Left renal cortex interstitium (tissue), 4 donors: ENCODE measurements at regions not wholly inside any gene's neighbourhood (a gene's known extent, or its start where the extent isn't known, plus 50 kb on each side); places are given as distances from the start of the nearest gene placed in this dataset.

Experiments used
- DNase-seq, 4 donors: peaks; one replicate each; pipeline ENCODE4 v3.0.0-alpha.2; 2013; ENCODE audit warnings: low read depth in 4 of 4, low spot score in 2 of 4, missing footprints in 1 of 4

DNA sequence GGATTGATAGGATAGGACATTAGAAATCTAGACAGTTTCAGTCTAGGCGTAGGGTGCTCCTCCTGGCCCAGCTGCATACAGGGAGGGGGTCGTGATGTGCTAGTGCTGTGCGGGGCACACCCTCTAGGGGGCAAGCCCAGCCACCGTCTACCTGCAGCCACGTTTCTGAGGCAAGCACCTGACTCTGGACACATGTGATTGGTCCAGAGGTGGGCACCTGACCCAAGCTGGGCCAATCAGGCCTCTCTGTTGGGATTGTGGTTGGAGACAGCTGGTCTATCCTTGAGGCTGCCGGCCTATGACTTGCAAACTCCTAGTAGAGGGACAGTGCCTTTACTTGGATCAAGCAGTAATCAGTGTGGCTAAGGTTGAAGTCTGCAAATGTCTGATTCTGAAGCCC, 317.1 kb downstream of the BMP7 start:
- DNase-seq, result no peak

DNA sequence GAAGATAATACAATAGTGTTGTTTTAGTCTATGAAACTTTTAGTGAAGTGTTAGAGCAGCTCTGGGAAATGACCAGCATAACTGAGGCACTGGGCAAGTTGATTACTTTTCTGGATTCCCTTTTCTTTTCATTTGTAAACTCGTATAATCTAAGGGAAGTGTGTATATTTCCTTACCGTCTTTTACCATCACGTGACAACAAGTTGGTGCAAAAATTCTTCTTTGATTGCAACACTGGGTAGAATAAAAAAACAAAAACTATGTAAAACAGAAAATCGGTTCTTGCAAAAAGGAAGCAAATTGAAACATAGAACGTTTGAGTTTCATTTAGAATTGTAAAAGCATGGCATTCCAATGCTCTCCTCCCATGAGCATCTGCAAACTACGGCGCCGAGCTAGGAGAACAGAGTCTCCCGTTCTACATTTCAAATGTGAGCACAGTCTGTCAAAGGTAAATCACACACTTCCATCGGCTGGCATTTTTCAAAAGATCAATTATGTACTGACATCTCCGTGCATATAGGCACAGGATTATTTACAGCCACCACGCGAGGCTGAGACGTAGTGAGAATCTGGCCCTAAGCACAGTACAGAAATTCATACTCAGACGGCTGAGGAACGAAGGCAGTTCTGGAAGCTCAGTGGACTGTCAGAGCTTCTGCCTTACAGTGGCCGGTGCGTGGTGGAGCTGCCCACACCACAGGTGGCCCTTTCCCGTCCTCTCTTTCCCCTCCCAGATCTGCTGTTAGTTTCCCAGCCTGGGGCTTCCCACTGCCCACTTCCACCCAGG, 314.0 kb downstream of the BMP7 start:
- DNase-seq, result no peak

- DNase-seq, result no peak
Observed at GRCh38 chr20:56953048-56953586, 313.3 kb downstream of the BMP7 start.

- no peak for DNase-seq
Observed at GRCh38 chr20:56954797-56955196, 311.6 kb downstream of the BMP7 start.

GRCh38 chr20:56955680-56956079, 310.8 kb downstream of the BMP7 start:
- DNase-seq, result no peak

DNA sequence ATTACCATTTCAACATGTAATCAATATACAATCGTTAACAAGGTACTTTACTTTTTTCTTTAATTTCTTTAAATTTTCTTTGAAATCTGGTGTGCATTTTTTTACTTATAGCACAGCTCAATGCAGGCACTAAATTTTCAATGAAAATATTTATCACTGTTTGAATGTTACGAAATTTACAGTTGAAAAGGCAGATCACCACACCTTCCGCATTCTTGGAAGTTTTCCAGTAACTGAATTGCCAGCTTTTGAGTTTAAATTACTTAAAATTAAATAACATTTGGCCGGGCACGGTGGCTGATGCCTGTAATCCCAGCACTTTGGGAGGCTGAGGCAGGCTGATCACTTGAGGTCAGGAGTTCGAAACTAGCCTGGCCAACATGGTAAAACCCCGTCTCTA, 309.9 kb downstream of the BMP7 start:
- no peak for DNase-seq

- peak; percentile 56 to 81 (median 72) for DNase-seq
Observed at GRCh38 chr20:56957737-56958553, 308.5 kb downstream of the BMP7 start.

GRCh38 chr20:56964901-56965300, 301.5 kb downstream of the BMP7 start:
- DNase-seq, result no peak

GRCh38 chr20:56967916-56968315, 298.5 kb downstream of the BMP7 start:
- no peak for DNase-seq

- DNase-seq, result no peak
Observed at GRCh38 chr20:56968376-56969048, 297.9 kb downstream of the BMP7 start.

GRCh38 chr20:56974499-56975250, 291.8 kb downstream of the BMP7 start:
- DNase-seq, result peak in 1 of 4 donors; percentile 56

DNA sequence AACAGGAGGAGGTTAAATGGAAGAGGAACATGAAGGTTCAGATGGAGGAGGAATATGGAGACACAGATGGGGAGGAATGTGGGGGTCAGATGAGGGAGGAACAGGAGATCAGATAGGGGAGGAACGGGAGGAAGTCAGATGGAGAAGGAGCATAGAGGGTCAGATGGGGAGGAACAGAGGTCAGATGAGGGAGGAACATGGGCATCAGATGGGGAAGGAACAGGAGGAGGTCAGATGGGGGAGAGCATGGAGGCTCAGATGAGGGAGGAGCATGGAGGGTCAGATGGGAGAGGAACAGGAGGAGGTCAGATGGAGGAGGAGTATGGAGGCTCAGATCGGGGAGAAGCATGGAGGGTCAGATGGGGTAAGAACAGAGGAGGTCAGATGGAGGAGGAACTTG, 290.6 kb downstream of the BMP7 start:
- DNase-seq, result no peak

- no peak for DNase-seq
Observed at GRCh38 chr20:56976336-56976735, 290.1 kb downstream of the BMP7 start.

DNA sequence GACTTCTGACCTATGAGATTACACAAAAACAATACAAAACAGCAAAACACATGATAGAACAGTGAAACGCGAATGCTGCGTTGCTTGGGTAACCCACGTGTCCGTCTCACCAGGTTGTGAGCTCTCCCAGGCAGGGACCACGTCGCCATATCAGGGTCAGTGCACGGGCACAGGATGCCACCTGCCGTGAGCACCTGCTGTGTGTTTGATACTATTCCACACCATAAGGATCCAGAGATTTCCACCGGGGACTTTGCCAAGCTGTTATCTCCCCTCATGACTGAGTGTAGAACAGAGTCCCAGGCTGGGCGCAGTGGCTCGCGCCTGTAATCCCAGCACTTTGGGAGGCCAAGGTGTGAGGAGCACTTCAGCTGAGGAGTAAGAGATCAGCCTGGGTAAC, 288.0 kb downstream of the BMP7 start:
- no peak for DNase-seq

- DNase-seq, result no peak
Observed at GRCh38 chr20:56979125-56979524, 287.3 kb downstream of the BMP7 start.

DNA sequence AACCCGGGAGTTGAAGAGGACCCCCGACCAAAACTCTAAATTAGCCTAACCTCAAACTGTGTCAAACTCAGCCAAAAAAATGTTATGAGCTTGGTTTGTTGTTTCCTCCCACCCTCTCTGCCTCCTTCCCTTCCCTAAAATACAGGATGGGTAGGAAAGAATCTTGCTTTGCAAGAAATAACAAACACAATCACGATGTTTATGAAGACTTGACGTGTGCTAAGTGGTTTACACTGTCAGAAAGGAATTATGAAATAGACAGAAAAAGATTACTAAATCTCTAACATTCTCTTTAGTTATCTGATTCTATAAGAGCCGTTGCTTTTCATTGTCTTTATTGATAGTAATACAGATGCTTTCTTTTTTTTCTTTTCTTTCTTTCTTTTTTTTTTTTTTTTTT, 285.1 kb downstream of the BMP7 start:
- no peak for DNase-seq

- DNase-seq, result no peak
Observed at GRCh38 chr20:56983813-56984212, 282.6 kb downstream of the BMP7 start.

DNA sequence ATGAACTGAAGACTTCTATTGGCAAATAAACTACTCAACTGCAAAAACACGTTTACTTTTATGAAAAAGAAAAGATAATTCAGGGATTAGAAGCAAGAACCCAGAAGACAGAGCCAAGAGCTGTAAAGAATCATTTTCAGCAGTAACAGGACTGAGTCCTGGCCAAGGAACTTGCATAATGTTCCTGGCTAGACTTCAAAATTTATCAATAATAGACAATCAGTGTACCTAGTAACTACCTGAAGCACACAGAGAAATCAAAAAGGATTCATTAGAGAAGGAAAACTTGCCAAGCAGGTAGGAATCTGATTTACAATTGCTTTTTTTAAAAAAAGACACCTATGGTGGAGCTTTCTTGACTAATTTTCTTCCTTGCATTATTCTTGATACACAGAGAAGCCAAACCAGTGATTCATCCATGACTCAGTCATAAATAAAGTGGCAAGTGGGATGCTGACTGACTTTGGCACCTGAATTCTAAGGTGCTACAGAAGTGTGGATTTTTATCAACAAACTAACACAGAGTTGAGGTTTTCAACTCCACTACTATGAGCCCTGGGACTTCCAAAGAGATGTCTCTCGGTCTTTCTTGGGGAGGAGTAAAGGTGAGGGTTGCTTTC, 281.3 kb downstream of the BMP7 start:
- DNase-seq, result no peak

- no peak for DNase-seq
Observed at GRCh38 chr20:56986476-56986875, 280.0 kb downstream of the BMP7 start.
